ENCODE measurements at regions not wholly inside any gene's neighbourhood (a gene's known extent, or its start where the extent isn't known, plus 50 kb on each side); places are given as distances from the start of the nearest gene placed in this dataset.

GRCh38 chr21:29228306-29228705, 70.4 kb upstream of the BACH1 start:
- no peak for DNase-seq

GRCh38 chr21:29230551-29231261, 68.0 kb upstream of the BACH1 start:
- no peak for DNase-seq

GRCh38 chr21:29231756-29232529, 66.8 kb upstream of the BACH1 start:
- no peak for DNase-seq

GRCh38 chr21:29232530-29233255, 66.0 kb upstream of the BACH1 start:
- DNase-seq = no peak

GRCh38 chr21:29233256-29233546, 65.5 kb upstream of the BACH1 start:
- DNase-seq = no peak

GRCh38 chr21:29233611-29234540, 64.8 kb upstream of the BACH1 start:
- peak; percentile 55 for DNase-seq

GRCh38 chr21:29235714-29236197, 63.0 kb upstream of the BACH1 start:
- no peak for DNase-seq

GRCh38 chr21:29236201-29236600, 62.5 kb upstream of the BACH1 start:
- DNase-seq = no peak

- DNase-seq = no peak
These were observed 61.3 kb upstream of the BACH1 start for GRCh38 chr21:29237110-29238052.

- DNase-seq = no peak
These were observed 60.4 kb upstream of the BACH1 start for GRCh38 chr21:29238053-29238966.

- no peak for DNase-seq
These were observed 59.8 kb upstream of the BACH1 start for GRCh38 chr21:29238967-29239290.

GRCh38 chr21:29240136-29240535, 58.6 kb upstream of the BACH1 start:
- DNase-seq = no peak

- DNase-seq = no peak
These were observed 56.5 kb upstream of the BACH1 start for GRCh38 chr21:29242201-29242600.

GRCh38 chr21:29243188-29243587, 55.5 kb upstream of the BACH1 start:
- no peak for DNase-seq

GRCh38 chr21:29245104-29245643, 53.5 kb upstream of the BACH1 start:
- DNase-seq = peak; percentile 49

- no peak for DNase-seq
These were observed 52.9 kb upstream of the BACH1 start for GRCh38 chr21:29245863-29246262.

GRCh38 chr21:29246614-29247013, 52.1 kb upstream of the BACH1 start:
- DNase-seq = no peak

GRCh38 chr21:29248124-29248523, 50.6 kb upstream of the BACH1 start:
- DNase-seq = no peak
